ENCODE measurements at regions not wholly inside any gene's neighbourhood (a gene's known extent, or its start where the extent isn't known, plus 50 kb on each side); places are given as distances from the start of the nearest gene placed in this dataset.

- TF ChIP-seq, protein P1, sequence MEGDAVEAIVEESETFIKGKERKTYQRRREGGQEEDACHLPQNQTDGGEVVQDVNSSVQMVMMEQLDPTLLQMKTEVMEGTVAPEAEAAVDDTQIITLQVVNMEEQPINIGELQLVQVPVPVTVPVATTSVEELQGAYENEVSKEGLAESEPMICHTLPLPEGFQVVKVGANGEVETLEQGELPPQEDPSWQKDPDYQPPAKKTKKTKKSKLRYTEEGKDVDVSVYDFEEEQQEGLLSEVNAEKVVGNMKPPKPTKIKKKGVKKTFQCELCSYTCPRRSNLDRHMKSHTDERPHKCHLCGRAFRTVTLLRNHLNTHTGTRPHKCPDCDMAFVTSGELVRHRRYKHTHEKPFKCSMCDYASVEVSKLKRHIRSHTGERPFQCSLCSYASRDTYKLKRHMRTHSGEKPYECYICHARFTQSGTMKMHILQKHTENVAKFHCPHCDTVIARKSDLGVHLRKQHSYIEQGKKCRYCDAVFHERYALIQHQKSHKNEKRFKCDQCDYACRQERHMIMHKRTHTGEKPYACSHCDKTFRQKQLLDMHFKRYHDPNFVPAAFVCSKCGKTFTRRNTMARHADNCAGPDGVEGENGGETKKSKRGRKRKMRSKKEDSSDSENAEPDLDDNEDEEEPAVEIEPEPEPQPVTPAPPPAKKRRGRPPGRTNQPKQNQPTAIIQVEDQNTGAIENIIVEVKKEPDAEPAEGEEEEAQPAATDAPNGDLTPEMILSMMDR (IDR thresholded peaks at IDR 0.05): no peak
- no peak for TF ChIP-seq ZFX (IDR thresholded peaks at IDR 0.05; ENCODE audit: borderline replicate concordance)
Measured at GRCh38 chr1:221025956-221026355, 146.7 kb downstream of the HLX start.

DNA sequence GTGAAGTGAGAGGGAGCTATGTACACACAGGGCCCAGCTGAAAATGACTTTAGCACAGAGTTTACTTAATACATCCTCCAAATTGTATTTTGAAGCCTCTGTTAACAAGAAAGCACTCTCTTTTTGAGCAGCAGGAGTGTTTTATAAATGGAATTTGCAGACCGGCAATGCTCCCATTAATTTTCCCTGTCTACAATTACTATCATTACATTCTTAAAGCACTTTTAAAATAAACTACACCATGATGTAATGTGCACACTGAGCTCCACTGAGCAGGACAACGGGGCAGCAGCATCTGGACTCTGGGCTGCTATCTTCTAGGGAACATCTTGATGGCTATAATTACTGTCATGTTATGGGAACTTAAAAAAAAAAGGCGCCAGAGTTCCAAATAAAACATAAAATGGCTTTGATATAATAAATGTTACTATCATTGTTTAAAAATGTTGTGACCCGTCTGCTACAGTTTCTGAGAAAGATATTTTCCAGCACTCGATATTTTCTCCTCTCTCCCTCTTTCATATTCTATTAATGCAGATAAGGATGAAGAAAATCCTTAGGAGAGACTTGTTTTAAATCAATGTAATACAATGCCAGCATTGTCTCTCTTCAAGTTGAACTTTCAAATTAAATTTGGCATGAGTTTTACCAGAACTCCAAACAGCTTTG, 150.9 kb downstream of the HLX start:
- no peak for TF ChIP-seq ZFX (IDR thresholded peaks at IDR 0.05; ENCODE audit: borderline replicate concordance)
- TF ChIP-seq, protein P1 (IDR thresholded peaks at IDR 0.05): no peak
- H3K27ac ChIP-seq: no peak overlapping the region

More at GRCh38 chr1:221025956-221026355, 146.7 kb downstream of the HLX start:
- no peak overlapping the region for H3K27ac ChIP-seq

GRCh38 chr1:221030990-221031389, 151.7 kb downstream of the HLX start:
- TF ChIP-seq ZFX (IDR thresholded peaks at IDR 0.05; ENCODE audit: borderline replicate concordance): no peak
- TF ChIP-seq, protein P1 (IDR thresholded peaks at IDR 0.05): no peak
- H3K27ac ChIP-seq: no peak overlapping the region

DNA sequence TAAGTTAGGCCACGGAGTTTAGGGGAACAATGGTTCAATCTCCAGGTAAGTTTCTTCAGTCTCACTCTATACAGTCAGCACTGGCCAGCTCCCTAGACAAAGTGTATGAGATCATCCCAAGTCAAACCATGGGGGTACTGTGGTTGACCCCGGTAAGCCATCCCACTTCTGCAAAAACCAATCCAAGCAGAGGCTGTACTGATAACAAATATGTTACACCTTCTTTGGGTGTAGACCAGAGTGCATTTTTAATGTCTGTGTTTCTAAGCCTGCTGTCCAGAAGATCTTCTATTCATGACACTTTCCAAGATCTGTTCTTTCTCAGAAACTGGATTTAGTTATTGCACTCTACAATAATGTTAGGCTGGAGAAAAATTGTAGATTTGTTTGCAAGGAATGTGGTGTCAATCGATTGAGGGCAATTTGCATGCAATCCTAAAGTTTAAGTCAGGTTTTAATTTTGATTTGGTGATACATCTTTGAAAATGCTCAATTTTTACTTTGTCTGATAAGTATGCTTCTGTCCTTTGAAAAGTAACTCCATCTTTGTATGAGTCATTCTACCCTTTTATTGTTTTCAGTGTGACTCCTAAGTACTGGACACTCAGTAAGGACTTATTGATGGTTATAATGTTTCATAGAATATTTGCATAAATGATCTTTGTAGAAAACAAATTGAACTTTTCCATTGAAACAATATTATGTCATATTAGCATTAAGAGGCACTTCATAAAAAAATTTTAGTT, 152.4 kb downstream of the HLX start:
- no peak for TF ChIP-seq ZFX (IDR thresholded peaks at IDR 0.05; ENCODE audit: borderline replicate concordance)
- TF ChIP-seq, protein P1 (IDR thresholded peaks at IDR 0.05): no peak
- H3K27ac ChIP-seq: no peak overlapping the region

GRCh38 chr1:221032204-221032585, 153.0 kb downstream of the HLX start:
- no peak overlapping the region for H3K27ac ChIP-seq
- TF ChIP-seq, protein P1 (IDR thresholded peaks at IDR 0.05): no peak
- TF ChIP-seq ZFX (IDR thresholded peaks at IDR 0.05; ENCODE audit: borderline replicate concordance): no peak

DNA sequence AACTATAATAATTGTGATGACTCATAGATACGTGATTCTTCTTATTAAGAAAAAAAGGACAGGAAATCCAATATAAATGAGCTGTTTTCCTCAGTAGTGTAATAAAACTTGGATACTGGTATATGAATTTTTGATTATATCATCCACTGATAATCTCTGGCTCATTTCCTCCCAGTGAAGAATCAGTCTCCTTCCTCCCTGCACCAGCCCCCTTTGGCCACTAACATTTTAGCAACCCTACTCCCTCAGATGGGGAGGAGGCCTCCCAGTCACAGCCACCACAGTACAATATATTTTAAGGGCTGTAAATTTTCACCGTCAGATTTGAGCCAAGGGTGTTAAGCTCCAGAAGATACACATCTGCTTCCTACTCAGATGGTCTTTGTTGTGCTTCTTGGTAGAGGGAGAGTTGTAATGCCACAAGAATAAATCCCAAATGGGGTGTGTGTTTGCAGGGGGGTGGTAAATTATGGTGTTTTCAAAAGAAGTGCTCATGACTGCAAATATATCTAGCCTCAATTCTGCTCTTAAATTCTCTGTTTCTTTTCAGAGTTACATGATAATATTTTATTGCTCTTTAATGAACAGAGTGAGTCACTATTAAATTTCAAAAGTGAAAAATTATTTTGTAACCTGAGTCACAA, 153.5 kb downstream of the HLX start:
- no peak overlapping the region for H3K27ac ChIP-seq
- TF ChIP-seq, protein P1 (IDR thresholded peaks at IDR 0.05): no peak
- TF ChIP-seq ZFX (IDR thresholded peaks at IDR 0.05; ENCODE audit: borderline replicate concordance): no peak
